Testis (tissue), 2 donors: ENCODE measurements at regions not wholly inside any gene's neighbourhood (a gene's known extent, or its start where the extent isn't known, plus 50 kb on each side); places are given as distances from the start of the nearest gene placed in this dataset.

ENCODE experiments used
- DNase-seq: peaks from one replicate; pipeline ENCODE4 v3.0.0-alpha.2; 2019
- H3K27ac ChIP-seq, 2 donors: fragments of 200-600 bp; sonication (generic); one replicate each; pipeline ENCODE4 v1.5.1; 2019
- H3K27me3 ChIP-seq: fragments of 200-600 bp; sonication (generic); one replicate; pipeline ENCODE4 v1.5.1; 2019
- H3K36me3 ChIP-seq: fragments of 200-600 bp; sonication (generic); one replicate; pipeline ENCODE4 v1.5.1; 2017; ENCODE audit warnings: low read depth; ENCODE audit errors: missing control alignments
- H3K4me1 ChIP-seq: fragments of 200-600 bp; sonication (generic); one replicate; pipeline ENCODE4 v1.5.1; 2019
- H3K4me3 ChIP-seq, 2 donors: fragments of 200-600 bp; sonication (generic); one replicate each; pipeline ENCODE4 v1.5.1; 2017 to 2019
- H3K9me3 ChIP-seq: fragments of 200-600 bp; sonication (generic); one replicate; pipeline ENCODE4 v1.5.1; 2017
- POLR2A ChIP-seq: fragments of 450-650 bp; IDR thresholded peaks from one replicate; pipeline ENCODE4 v1.6.1; 2017; ENCODE audit warnings: antibody characterized with exemption, mild to moderate bottlenecking, moderate library complexity
- WGBS, 2 donors: methylation state at CpG; one replicate each; pipeline ENCODE4 v1.1.5; 2018; 5-methylcytosine and 5-hydroxymethylcytosine counted together
- intact Hi-C: fragments of 100-400 bp; cut with DNase I; formaldehyde crosslinking; loops from one replicate; pipeline ENCODE4 v1.15.1; 2023; ENCODE audit warnings: low total_unique reads
- TF ChIP-seq, protein P1 (sequence below), 3 experiments: fragments of 450-650 bp in 2 of 3; fragments of 200-600 bp in 1 of 3; sonication (generic) in 1 of 3; IDR thresholded peaks; one replicate each; pipeline ENCODE4 v1.5.1; 2016 to 2019; ENCODE audit warnings: antibody characterized with exemption in 3 of 3, mild to moderate bottlenecking in 2 of 3, moderate library complexity in 1 of 3

DNA sequence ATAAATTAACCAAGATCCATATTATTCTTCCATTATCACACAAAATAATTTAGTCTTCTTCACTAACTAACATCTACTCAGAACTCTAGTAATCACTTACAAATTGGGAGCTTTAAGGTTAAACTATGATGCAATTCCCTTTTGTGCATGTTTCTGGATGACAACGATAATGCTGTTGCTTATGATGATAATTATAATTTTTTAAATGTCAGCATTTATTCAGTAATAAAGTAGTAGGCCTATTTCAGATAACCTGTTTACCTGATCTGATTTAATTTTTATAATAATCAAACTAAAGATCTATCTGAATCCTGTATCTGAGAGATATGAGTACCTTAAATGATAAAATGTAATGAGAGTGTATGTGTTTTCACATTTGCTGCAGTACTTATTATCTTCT is 507.8 kb upstream of the GRID2 start:
- Histone ChIP-seq H3K36me3 (no peaks in the 10 kb centered on the region), H3K4me3 (no peak overlapping the region), H3K4me1 (no peaks in the 10 kb centered on the region), H3K27me3 (no peaks in the 10 kb centered on the region), H3K27ac (no peak overlapping the region), H3K9me3 (no peaks in the 10 kb centered on the region)
- WGBS, 2 donors: 73 to 88% methylated on average over 1 of the region's 1 CpG
- TF ChIP-seq POLR2A: no peak
- TF ChIP-seq, protein P1, sequence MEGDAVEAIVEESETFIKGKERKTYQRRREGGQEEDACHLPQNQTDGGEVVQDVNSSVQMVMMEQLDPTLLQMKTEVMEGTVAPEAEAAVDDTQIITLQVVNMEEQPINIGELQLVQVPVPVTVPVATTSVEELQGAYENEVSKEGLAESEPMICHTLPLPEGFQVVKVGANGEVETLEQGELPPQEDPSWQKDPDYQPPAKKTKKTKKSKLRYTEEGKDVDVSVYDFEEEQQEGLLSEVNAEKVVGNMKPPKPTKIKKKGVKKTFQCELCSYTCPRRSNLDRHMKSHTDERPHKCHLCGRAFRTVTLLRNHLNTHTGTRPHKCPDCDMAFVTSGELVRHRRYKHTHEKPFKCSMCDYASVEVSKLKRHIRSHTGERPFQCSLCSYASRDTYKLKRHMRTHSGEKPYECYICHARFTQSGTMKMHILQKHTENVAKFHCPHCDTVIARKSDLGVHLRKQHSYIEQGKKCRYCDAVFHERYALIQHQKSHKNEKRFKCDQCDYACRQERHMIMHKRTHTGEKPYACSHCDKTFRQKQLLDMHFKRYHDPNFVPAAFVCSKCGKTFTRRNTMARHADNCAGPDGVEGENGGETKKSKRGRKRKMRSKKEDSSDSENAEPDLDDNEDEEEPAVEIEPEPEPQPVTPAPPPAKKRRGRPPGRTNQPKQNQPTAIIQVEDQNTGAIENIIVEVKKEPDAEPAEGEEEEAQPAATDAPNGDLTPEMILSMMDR (IDR thresholded peaks at IDR 0.05): no peak
- intact Hi-C loops: no loop called here
- DNase-seq: no peak

DNA sequence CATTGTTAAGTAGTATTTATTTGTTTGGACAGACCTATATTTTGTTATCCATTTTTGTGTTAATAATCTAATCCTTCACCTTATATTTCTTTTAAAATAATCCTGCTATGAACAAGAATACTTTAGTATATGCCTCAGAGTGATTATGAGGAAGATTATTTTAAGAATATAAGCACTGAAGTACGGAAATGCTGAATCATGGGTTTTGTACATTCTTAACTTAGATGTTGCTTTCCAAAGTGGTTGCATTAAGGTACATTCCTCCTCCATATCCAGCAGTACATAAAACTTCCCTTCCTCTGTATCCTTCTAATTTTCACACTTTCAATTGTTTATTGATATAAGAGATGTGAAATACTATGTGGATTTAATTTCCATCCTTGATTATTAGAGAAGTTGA is 491.4 kb upstream of the GRID2 start:
- intact Hi-C loops: no loop called here
- TF ChIP-seq, protein P1 (IDR thresholded peaks at IDR 0.05): no peak
- no peak for TF ChIP-seq POLR2A
- WGBS, 2 donors: 72 to 80% methylated on average over 1 of the region's 1 CpG

DNA sequence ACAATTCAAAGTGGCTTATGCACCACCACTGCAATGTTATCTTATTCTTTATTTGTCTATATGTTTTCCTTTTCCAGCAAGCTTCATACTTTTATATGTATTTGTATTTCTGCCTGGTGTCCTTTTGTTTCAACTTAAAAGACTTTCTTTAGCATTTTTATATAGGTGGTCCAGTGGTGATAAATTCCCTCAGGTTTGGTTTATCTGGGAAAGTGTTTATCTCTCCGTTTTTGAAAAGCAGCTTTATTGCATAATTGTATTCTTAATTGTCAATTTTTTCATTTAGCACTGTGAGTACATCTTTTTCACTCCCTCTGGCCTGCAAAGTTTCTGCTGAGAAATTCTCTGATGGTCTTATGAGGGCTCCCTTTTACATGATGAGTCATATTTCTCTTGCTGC is 479.0 kb upstream of the GRID2 start:
- no peaks in the 10 kb centered on the region for H3K27me3 ChIP-seq
- H3K4me3 ChIP-seq: no peak overlapping the region
- H3K27ac ChIP-seq: no peak overlapping the region
- 65 to 68% methylated on average over 1 of the region's 1 CpG for WGBS, 2 donors
- intact Hi-C loops: no loop called here
- no peaks in the 10 kb centered on the region for H3K4me1 ChIP-seq
- H3K9me3 ChIP-seq: peaks cover 3% of the 10 kb centered on the region
- DNase-seq: no peak
- H3K36me3 ChIP-seq: no peaks in the 10 kb centered on the region
- TF ChIP-seq, protein P1 (IDR thresholded peaks at IDR 0.05): no peak
- no peak for TF ChIP-seq POLR2A

More for the DNA sequence above, 491.4 kb upstream of the GRID2 start:
- Histone ChIP-seq H3K4me1 (no peaks in the 10 kb centered on the region), H3K9me3 (no peaks in the 10 kb centered on the region), H3K36me3 (no peaks in the 10 kb centered on the region), H3K27ac (no peak overlapping the region), H3K27me3 (no peaks in the 10 kb centered on the region), H3K4me3 (no peak overlapping the region)
- no peak for DNase-seq

DNA sequence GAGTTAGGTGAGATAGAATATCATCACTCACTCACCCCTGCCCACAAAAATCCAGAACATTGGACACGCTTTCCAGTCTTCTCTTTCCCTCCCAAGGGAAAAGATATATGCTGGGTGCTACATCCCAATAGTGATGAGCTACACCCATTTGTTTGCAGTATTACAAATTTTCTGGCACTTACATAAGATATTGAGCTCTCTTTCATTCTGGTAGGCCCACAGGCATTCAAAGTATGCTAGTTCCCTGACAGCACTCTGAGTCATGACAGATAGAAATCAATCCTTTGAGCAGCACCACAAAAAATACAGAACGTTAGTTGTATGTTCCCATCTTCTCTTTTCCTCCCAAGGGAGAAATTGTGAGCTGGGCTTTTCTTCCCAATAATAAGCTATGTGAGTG is 477.6 kb upstream of the GRID2 start:
- 74 to 92% methylated on average over 2 of the region's 2 CpGs for WGBS, 2 donors
- Histone ChIP-seq H3K36me3 (no peaks in the 10 kb centered on the region), H3K9me3 (peaks cover 3% of the 10 kb centered on the region), H3K4me1 (no peaks in the 10 kb centered on the region), H3K4me3 (no peak overlapping the region), H3K27ac (no peak overlapping the region), H3K27me3 (no peaks in the 10 kb centered on the region)
- DNase-seq: no peak
- TF ChIP-seq, protein P1 (IDR thresholded peaks at IDR 0.05): no peak
- intact Hi-C loops: no loop called here

DNA sequence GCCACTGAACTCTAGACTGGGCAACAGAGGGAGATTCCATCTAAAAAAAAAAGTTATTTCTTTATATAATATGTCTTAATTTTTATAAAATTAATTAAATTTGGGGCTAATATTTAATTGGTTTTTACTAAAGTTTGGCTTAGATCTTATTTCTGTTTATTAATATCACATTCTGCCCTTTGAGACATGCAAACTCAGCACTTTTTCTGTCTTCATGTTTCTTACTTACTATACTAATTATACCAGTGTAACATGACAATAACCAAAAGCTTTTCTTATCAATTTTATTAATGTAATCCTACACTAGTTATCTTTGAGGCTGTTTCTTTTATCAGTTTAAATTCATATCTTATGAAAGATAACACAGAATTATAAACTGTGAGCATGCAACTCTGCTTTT is 475.9 kb upstream of the GRID2 start:
- Histone ChIP-seq H3K27me3 (no peaks in the 10 kb centered on the region), H3K27ac (no peak overlapping the region), H3K4me3 (no peak overlapping the region), H3K36me3 (no peaks in the 10 kb centered on the region), H3K9me3 (no peaks in the 10 kb centered on the region), H3K4me1 (no peaks in the 10 kb centered on the region)
- no peak for TF ChIP-seq POLR2A
- TF ChIP-seq, protein P1 (IDR thresholded peaks at IDR 0.05): no peak
- intact Hi-C loops: no loop called here
- no peak for DNase-seq
